Heart left ventricle (tissue), 16 donors: ENCODE measurements at regions not wholly inside any gene's neighbourhood (a gene's known extent, or its start where the extent isn't known, plus 50 kb on each side); places are given as distances from the start of the nearest gene placed in this dataset.

ENCODE experiments used
- ATAC-seq, 4 donors: fragments of 200-7000 bp; cut with Tn5 transposase; one replicate each; pipeline ENCODE4 v1.9.1; 2020 to 2022; ENCODE audit warnings: moderate library complexity in 4 of 4, mild to moderate bottlenecking in 3 of 4, moderate number of reproducible peaks in 1 of 4
- DNase-seq, 5 donors: peaks; one replicate each; pipeline ENCODE4 v3.0.0-alpha.2; 2020
- H3K27ac ChIP-seq, 12 donors: fragments of 200-600 bp; sonication (generic) in 4 of 12; one replicate each; pipeline versions ENCODE4 v1.5.0 to v1.8.0; 2016 to 2022; ENCODE audit warnings: mild to moderate bottlenecking in 2 of 12
- H3K27me3 ChIP-seq, 9 donors: fragments of 200-600 bp; sonication (generic) in 2 of 9; one replicate each; pipeline versions ENCODE4 v1.5.1 to v1.8.0; 2016 to 2022; ENCODE audit warnings: mild to moderate bottlenecking in 3 of 9
- H3K36me3 ChIP-seq, 9 donors: fragments of 200-600 bp; sonication (generic) in 2 of 9; one replicate each; pipeline versions ENCODE4 v1.5.0 to v1.8.0; 2018 to 2022; ENCODE audit warnings: mild to moderate bottlenecking in 2 of 9
- H3K4me1 ChIP-seq, 12 donors: fragments of 200-600 bp; sonication (generic) in 4 of 12; one replicate each; pipeline versions ENCODE4 v1.5.0 to v1.8.0; 2016 to 2022; ENCODE audit warnings: mild to moderate bottlenecking in 3 of 12
- H3K4me3 ChIP-seq, 12 donors: fragments of 200-600 bp; sonication (generic) in 4 of 12; one replicate each; pipeline versions ENCODE4 v1.5.0 to v1.8.0; 2017 to 2022; ENCODE audit warnings: mild to moderate bottlenecking in 9 of 12, moderate library complexity in 4 of 12
- H3K9me3 ChIP-seq, 12 donors: fragments of 200-600 bp; sonication (generic) in 4 of 12; one replicate each; pipeline versions ENCODE4 v1.5.0 to v1.8.0; 2016 to 2022; ENCODE audit warnings: mild to moderate bottlenecking in 1 of 12
- POLR2A ChIP-seq, 2 donors: fragments of 450-650 bp; IDR thresholded peaks; one replicate each; pipeline ENCODE4 v1.6.1; 2017; ENCODE audit warnings: antibody characterized with exemption in 2 of 2, mild to moderate bottlenecking in 2 of 2, moderate library complexity in 2 of 2
- WGBS, 4 donors: extraction: QIAGEN DNeasy Blood & Tissue Kit in 2 of 4; methylation state at CpG; one replicate each; pipeline versions ENCODE4 v1.1.5 to v1.1.7; 2013 to 2018; 5-methylcytosine and 5-hydroxymethylcytosine counted together
- intact Hi-C, 10 donors: fragments of 100-400 bp; cut with DNase I; formaldehyde crosslinking; loops; one replicate each; pipeline versions ENCODE4 v1.11.1 to v1.14.2; 2022
- TF ChIP-seq, protein P1 (sequence below), 12 donors: fragments of 200-600 bp; sonication (generic) in 4 of 12; IDR thresholded peaks; one replicate each; pipeline versions ENCODE4 v1.5.0 to v1.8.0; 2018 to 2022; ENCODE audit warnings: antibody characterized with exemption in 12 of 12, mild to moderate bottlenecking in 5 of 12
- donor health status: ischemic (EF 13 %, LVEDD 7.1; RV severe dilation, severe dysfunction).
- donor health status: healthy with polysubstance abuse.
- donor health status: DM: no; HTN: yes; CAD: no.
- donor health status: DM: no; HTN: no; CAD: no.
- donor health status: ischemic (EF 25% LVEDD 6.9; RV normal size, moderate dysfunction).
- donor health status: ischemic (EF 25% LVEDD 5.7; RV mildly dilated, moderate dysfunction).
- donor health status: healthy.
- donor health status: DM: yes; HTN: yes; CAD: no.
- donor health status: ischemic (EF 35%, LVEDD 5.7; RV mildly dilated, moderate dysfunction).
- donor health status: nonischemic (EF 11% LVEDD 7.7; RV severe dilation, severe dysfunction).
- donor health status: DM: yes; HTN: yes; CAD: no.
- donor health status: PGD.
- donor health status: ischemic (EF 29% LVEDD 5.4; RV normal size, mild dysfunction).
- donor health status: nonischemic (EF 23%, LVEDD 6.1; RV moderate dilation, normal function).

DNA sequence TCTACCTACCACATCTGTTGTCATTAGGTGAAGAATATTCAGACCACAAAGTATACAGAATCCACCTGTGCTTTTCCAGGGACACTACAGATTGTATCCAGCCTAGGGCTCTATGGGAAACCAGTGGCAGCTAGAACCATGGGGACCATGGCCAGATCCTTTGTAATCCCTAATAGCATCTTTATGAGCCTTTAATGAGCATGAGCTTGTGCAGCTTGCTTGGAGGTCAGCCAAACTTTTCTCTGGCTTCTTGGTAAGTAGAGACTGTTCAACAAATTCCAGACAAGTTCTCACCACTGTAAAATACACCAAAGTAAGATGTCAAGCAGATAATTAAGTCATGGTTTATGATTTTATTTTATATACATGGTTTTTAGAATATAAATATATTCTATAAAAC lies 301.6 kb upstream of the ADGRB3 start:
- no peaks in the 10 kb centered on the region for H3K27me3 ChIP-seq
- TF ChIP-seq, protein P1, sequence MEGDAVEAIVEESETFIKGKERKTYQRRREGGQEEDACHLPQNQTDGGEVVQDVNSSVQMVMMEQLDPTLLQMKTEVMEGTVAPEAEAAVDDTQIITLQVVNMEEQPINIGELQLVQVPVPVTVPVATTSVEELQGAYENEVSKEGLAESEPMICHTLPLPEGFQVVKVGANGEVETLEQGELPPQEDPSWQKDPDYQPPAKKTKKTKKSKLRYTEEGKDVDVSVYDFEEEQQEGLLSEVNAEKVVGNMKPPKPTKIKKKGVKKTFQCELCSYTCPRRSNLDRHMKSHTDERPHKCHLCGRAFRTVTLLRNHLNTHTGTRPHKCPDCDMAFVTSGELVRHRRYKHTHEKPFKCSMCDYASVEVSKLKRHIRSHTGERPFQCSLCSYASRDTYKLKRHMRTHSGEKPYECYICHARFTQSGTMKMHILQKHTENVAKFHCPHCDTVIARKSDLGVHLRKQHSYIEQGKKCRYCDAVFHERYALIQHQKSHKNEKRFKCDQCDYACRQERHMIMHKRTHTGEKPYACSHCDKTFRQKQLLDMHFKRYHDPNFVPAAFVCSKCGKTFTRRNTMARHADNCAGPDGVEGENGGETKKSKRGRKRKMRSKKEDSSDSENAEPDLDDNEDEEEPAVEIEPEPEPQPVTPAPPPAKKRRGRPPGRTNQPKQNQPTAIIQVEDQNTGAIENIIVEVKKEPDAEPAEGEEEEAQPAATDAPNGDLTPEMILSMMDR (IDR thresholded peaks at IDR 0.05) = no peak
- TF ChIP-seq POLR2A (IDR thresholded peaks at IDR 0.05) = no peak
- ATAC-seq (no peak), DNase-seq (no peak)
- H3K36me3 ChIP-seq = no peaks in the 10 kb centered on the region
- no peaks in the 10 kb centered on the region for H3K4me1 ChIP-seq
- intact Hi-C loops = no loop called here
- no peaks in the 10 kb centered on the region for H3K9me3 ChIP-seq
- no peak overlapping the region for H3K27ac ChIP-seq
- H3K4me3 ChIP-seq = no peak overlapping the region

DNA sequence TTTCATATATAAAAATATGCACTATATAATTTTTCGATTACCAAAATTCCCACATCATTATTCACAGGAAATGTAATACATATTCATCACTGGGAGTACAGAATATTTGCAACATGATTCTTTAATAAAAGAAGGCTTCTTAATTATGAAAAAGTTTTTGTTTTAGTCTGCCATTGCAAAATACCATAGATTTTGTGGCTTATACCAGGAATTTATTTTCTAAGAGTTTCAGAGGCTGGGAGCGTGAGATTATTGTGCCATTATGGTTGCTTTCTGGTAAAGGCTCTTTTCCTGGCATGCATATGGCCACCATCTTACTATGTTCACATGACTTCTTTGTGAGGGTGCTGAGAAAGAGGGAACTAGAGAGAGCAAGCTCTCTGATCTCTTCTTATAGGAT lies 306.9 kb upstream of the ADGRB3 start:
- Histone ChIP-seq H3K27ac (no peak overlapping the region), H3K9me3 (no peaks in the 10 kb centered on the region), H3K27me3 (no peaks in the 10 kb centered on the region), H3K4me3 (no peak overlapping the region), H3K4me1 (no peaks in the 10 kb centered on the region), H3K36me3 (no peaks in the 10 kb centered on the region)
- TF ChIP-seq, protein P1 (IDR thresholded peaks at IDR 0.05) = no peak
- no peak for TF ChIP-seq POLR2A (IDR thresholded peaks at IDR 0.05)
- ATAC-seq = no peak
- 81 to 92% (median 92%) methylated on average over 2 of the region's 2 CpGs for WGBS, 4 donors
- no peak for DNase-seq
- intact Hi-C loops = no loop called here

DNA sequence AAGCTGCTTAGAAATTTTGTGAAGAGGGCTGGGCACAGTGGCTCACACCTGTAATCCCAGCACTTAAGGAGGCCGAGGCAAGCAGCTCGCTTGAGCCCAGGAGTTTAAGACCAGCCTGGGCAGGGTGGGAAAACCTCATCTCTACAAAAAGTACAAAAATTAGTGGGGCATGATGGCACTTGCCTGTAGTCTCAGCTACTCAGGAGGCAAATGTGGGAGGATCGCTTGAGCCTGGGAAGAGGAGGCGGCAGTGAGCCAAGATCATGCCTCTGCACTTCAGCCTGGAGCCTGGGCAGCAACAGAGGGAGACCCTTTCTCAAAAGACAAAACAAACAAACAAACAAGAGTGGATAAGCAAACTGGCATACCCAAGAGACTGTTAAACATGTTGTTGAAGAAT lies 308.3 kb upstream of the ADGRB3 start:
- H3K27ac ChIP-seq = no peak overlapping the region
- peak in 1 of 5 donors; percentile 22 for DNase-seq
- H3K4me3 ChIP-seq = no peak overlapping the region
- intact Hi-C loops = no loop called here
- H3K4me1 ChIP-seq = no peaks in the 10 kb centered on the region
- no peak for TF ChIP-seq POLR2A (IDR thresholded peaks at IDR 0.05)
- TF ChIP-seq, protein P1 (IDR thresholded peaks at IDR 0.05) = no peak
- ATAC-seq = no peak
- H3K36me3 ChIP-seq = no peaks in the 10 kb centered on the region
- no peaks in the 10 kb centered on the region for H3K9me3 ChIP-seq
- H3K27me3 ChIP-seq = no peaks in the 10 kb centered on the region
- 74 to 77% (median 76%) methylated on average over 4 of the region's 4 CpGs for WGBS, 4 donors

- 49 to 55% (median 50%) methylated on average over 2 of the region's 2 CpGs for WGBS, 4 donors
Observed at GRCh38 chr6:68317366-68317765, 317.7 kb upstream of the ADGRB3 start.

More at GRCh38 chr6:68317366-68317765, 317.7 kb upstream of the ADGRB3 start:
- DNase-seq (no peak), ATAC-seq (no peak)
- no peaks in the 10 kb centered on the region for H3K4me1 ChIP-seq
- H3K27ac ChIP-seq = no peak overlapping the region
- H3K9me3 ChIP-seq = no peaks in the 10 kb centered on the region
- H3K36me3 ChIP-seq = no peaks in the 10 kb centered on the region
- H3K27me3 ChIP-seq = no peaks in the 10 kb centered on the region
- intact Hi-C loops = no loop called here
- H3K4me3 ChIP-seq = no peak overlapping the region
- TF ChIP-seq POLR2A (IDR thresholded peaks at IDR 0.05) = no peak
- TF ChIP-seq, protein P1 (IDR thresholded peaks at IDR 0.05) = no peak
